AG04449 (cell line): ENCODE measurements at regions not wholly inside any gene's neighbourhood (a gene's known extent, or its start where the extent isn't known, plus 50 kb on each side); places are given as distances from the start of the nearest gene placed in this dataset.

ENCODE experiments used
- CTCF ChIA-PET: fragments of 350-600 bp; formaldehyde crosslinking; extraction: SDS; loops from one replicate; lab custom pipeline; 2021; ENCODE audit warnings: antibody characterized with exemption; lab: Yijun Ruan, JAX
- POLR2A ChIA-PET: fragments of 400-600, 350-600 bp; formaldehyde crosslinking; extraction: SDS; loops from one replicate; lab custom pipeline; 2020; ENCODE audit warnings: antibody characterized with exemption, inconsistent platforms; lab: Yijun Ruan, JAX
- DNase-seq: peaks from one replicate; pipeline ENCODE4 v3.0.0-alpha.2; 2010; ENCODE audit warnings: low read depth, low spot score
- H3K4me3 ChIP-seq: 2 replicates; pipeline ENCODE4 v1.5.1; 2011; ENCODE audit warnings: low read depth, mild to moderate bottlenecking, control low read depth, low read length
- TF ChIP-seq, protein P1 (sequence below): IDR thresholded peaks from one replicate; pipeline ENCODE4 v1.5.1; 2011; ENCODE audit warnings: mild to moderate bottlenecking, moderate library complexity, low read length, control low read depth, inconsistent platforms; ENCODE audit not compliant: insufficient read depth; ENCODE audit errors: missing control alignments

DNA sequence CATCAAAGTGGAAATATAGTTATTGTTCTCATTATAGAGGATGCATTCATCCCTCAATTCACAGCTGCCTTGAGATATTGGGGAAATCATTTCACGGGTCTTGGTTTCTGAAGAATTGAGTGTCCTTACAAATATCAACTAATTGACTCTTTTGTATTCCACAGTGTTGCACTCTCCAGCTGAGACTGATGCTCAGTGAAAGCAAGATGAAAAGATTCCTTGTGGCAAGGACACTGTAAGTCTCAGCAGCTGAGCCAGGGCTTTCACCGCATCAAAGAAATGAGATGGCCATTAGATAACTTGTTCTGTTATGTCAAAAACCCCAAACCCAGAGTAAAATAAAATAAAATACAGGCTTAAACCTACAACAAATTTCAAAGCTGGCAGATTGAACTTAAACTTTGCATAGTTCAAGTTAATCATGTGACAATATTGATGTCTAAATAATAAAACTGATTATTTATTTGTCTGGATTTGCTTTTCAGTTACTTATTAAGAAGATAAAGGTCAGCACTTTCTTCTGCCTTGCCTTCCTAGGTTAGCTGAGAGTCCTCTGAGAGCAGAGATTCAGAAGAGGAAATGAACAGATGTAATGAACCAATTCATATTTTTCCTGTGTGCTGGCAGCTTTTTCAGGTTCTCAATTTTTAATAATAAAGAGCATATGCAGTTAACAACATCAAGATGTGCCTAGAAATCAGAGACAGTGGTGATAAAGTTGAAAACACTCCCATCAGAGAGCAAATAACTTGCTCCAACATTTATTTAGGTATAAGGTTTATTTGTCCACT is 82.4 kb upstream of the SMLR1 start:
- TF ChIP-seq, protein P1, sequence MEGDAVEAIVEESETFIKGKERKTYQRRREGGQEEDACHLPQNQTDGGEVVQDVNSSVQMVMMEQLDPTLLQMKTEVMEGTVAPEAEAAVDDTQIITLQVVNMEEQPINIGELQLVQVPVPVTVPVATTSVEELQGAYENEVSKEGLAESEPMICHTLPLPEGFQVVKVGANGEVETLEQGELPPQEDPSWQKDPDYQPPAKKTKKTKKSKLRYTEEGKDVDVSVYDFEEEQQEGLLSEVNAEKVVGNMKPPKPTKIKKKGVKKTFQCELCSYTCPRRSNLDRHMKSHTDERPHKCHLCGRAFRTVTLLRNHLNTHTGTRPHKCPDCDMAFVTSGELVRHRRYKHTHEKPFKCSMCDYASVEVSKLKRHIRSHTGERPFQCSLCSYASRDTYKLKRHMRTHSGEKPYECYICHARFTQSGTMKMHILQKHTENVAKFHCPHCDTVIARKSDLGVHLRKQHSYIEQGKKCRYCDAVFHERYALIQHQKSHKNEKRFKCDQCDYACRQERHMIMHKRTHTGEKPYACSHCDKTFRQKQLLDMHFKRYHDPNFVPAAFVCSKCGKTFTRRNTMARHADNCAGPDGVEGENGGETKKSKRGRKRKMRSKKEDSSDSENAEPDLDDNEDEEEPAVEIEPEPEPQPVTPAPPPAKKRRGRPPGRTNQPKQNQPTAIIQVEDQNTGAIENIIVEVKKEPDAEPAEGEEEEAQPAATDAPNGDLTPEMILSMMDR: no peak
- no peak for DNase-seq
- H3K4me3 ChIP-seq: no peak overlapping the region
- ChIA-PET CTCF (interaction anchor here (0.8 kb wide), 1 partner anchor 46 kb away, joined by 5 read pairs; no protein-coding TSS in a partner anchor), POLR2A (no interaction called here)

DNA sequence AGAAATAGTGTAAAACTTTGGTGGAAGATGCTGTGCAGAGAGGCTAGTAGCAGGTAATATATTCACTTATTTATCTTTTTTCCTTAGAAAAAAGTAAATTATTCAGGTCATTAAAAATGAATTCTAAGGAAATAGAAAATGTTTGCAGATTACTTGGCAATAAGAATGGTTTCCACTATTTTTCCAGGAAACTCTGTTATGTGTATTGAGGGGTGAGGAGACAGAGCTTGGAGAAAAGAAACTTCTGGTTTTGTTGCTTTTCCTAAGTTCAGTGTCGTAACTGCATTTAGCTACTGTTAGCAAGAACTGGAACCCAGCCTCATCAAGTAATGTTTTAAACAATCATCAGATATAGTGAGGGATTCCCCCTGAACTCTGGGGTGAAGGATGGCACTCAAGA is 79.2 kb upstream of the SMLR1 start:
- no peak for DNase-seq
- CTCF ChIA-PET: interaction anchor here (1.6 kb wide), 1 partner anchor 13 kb away, joined by 4 read pairs; no protein-coding TSS in a partner anchor
- TF ChIP-seq, protein P1: no peak

DNA sequence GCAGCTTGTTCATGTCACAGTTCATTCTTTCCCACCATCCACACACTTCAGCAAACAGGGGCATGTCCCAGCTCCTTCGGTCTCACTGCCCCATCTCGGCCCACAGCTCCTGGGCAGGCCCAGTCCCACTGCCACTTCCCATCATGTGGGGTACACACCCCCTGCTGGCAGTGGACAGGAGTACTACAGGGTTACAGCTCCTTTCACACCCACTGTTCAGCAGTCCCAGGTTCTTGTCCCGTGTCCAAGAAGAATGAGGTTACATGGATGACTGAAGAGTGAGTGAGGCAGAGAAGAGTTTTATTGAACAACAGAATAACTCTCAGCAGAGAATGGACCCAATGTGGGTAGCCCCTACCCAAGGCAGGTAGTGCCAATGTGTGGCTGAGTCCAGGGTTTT is 77.8 kb upstream of the SMLR1 start:
- CTCF ChIA-PET: interaction anchor here (1.1 to 1.6 kb wide), 4 partner anchors 8 to 455 kb away, joined by 3 to 4 read pairs (median 4); no protein-coding TSS in a partner anchor
- TF ChIP-seq, protein P1: no peak
- POLR2A ChIA-PET: no interaction called here
- no peak for DNase-seq
- no peak overlapping the region for H3K4me3 ChIP-seq

More for the DNA sequence above, 79.2 kb upstream of the SMLR1 start:
- H3K4me3 ChIP-seq: no peak overlapping the region
- POLR2A ChIA-PET: no interaction called here

DNA sequence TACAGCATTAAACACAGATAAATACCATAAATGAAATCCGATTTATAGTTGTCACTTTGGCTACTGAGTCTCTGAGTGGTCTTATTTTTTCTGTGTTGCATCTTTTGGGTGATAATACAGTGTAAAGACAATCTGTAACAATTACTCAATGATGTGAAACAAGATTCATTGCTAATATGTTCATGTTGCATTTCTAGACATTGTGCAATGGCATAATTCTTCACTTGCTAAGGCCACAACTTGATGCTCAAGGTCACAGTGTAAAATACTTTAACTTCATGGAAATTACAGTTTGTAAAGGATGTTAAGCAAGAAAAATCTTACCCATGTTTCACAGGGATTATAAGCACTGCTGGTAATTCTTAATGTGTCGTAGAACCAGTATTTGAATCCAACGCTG is 74.9 kb upstream of the SMLR1 start:
- ChIA-PET CTCF (interaction anchor here (1.0 kb wide), 1 partner anchor 14 kb away, joined by 3 read pairs; no protein-coding TSS in a partner anchor), POLR2A (no interaction called here)
- peak; percentile 29 for DNase-seq
- no peak overlapping the region for H3K4me3 ChIP-seq
- TF ChIP-seq, protein P1: no peak

DNA sequence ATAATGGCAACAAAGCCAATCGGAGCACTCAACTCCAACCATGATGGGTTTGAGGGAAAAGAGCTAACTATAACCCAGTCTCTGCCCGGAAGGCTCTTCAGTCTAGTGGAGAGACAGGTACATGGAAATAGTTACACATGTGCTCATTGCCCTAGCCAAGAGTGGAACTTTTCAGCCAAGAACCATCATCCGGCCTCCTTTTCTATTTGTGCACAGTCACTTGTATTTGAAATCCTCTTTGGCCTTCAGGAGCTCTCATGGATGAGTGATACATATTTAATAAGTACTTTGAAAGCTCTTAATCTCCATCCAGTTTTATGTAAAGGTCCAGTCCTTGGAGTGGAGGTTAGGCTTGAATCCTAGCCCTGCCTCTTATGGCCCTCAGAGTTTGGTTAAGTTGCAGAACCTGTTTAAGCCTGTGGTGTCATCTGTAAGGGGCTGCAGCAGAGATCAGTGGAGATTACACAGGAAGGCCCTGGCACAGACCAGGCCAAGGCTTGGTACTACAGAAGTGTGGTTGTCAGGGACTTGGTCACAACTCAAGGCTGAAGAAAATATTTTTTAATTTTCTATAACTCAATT is 72.3 kb upstream of the SMLR1 start:
- ChIA-PET CTCF (interaction anchor here (0.7 to 3.1 kb wide), 9 partner anchors 9 to 461 kb away, joined by 3 to 10 read pairs (median 3); partner anchors contain the start of gene TMEM200A), POLR2A (no interaction called here)
- H3K4me3 ChIP-seq: no peak overlapping the region
- TF ChIP-seq, protein P1: no peak
- no peak for DNase-seq
